H9 (cell line): ENCODE measurements at regions not wholly inside any gene's neighbourhood (a gene's known extent, or its start where the extent isn't known, plus 50 kb on each side); places are given as distances from the start of the nearest gene placed in this dataset.

Source experiments
- DNase-seq: peaks from one replicate; pipeline ENCODE4 v3.0.0-alpha.2; 2017
- H2AFZ ChIP-seq: one replicate; pipeline ENCODE4 v1.6.1; 2013; ENCODE audit warnings: mild to moderate bottlenecking, low read length, control low read depth, moderate library complexity
- H2AK5ac ChIP-seq: 2 replicates; pipeline ENCODE4 v1.6.1; 2013; ENCODE audit warnings: low read length, control low read depth, mixed read lengths; ENCODE audit not compliant: insufficient read length
- H2BK120ac ChIP-seq: one replicate; pipeline ENCODE4 v1.6.1; 2013; ENCODE audit warnings: low read depth, mild to moderate bottlenecking, low read length, control low read depth, inconsistent platforms; ENCODE audit not compliant: poor library complexity, severe bottlenecking
- H2BK12ac ChIP-seq: 2 replicates; pipeline ENCODE4 v1.6.1; 2013; ENCODE audit warnings: low read length, control low read depth, mixed read lengths, low read depth; ENCODE audit not compliant: insufficient read length
- H2BK15ac ChIP-seq: 2 replicates; pipeline ENCODE4 v1.6.1; 2013; ENCODE audit warnings: low read depth, low read length, control low read depth
- H2BK20ac ChIP-seq: one replicate; pipeline ENCODE4 v1.6.1; 2013; ENCODE audit warnings: low read depth, mild to moderate bottlenecking, low read length, control low read depth, inconsistent platforms; ENCODE audit not compliant: poor library complexity, severe bottlenecking
- H2BK5ac ChIP-seq: 2 replicates; pipeline ENCODE4 v1.6.1; 2013; ENCODE audit warnings: low read length, control low read depth, mixed read lengths; ENCODE audit not compliant: insufficient read length
- H3K14ac ChIP-seq: 2 replicates; pipeline ENCODE4 v1.6.1; 2013; ENCODE audit warnings: low read length, control low read depth; ENCODE audit not compliant: insufficient read depth
- H3K18ac ChIP-seq: 2 replicates; pipeline ENCODE4 v1.6.1; 2013; ENCODE audit warnings: low read depth, mild to moderate bottlenecking, mixed read lengths, low read length, control low read depth; ENCODE audit not compliant: insufficient read length
- H3K23ac ChIP-seq: 2 replicates; pipeline ENCODE4 v1.6.1; 2013; ENCODE audit warnings: low read length, control low read depth, mixed read lengths, low read depth; ENCODE audit not compliant: insufficient read length
- H3K23me2 ChIP-seq: 2 replicates; pipeline ENCODE4 v1.6.1; 2013; ENCODE audit warnings: low read depth, mild to moderate bottlenecking, mixed read lengths, low read length, control low read depth; ENCODE audit not compliant: insufficient read length, poor library complexity, severe bottlenecking
- H3K27ac ChIP-seq: 2 replicates; pipeline ENCODE4 v1.5.1; 2013; ENCODE audit warnings: low read length, control low read depth, mixed read lengths, low read depth; ENCODE audit not compliant: insufficient read length
- H3K27me3 ChIP-seq: 2 replicates; pipeline ENCODE4 v1.6.1; 2013; ENCODE audit warnings: low read length, control low read depth, inconsistent platforms; ENCODE audit not compliant: insufficient read depth
- H3K4ac ChIP-seq: 2 replicates; pipeline ENCODE4 v1.6.1; 2013; ENCODE audit warnings: low read depth, mild to moderate bottlenecking, control low read depth, inconsistent platforms, low read length, moderate library complexity
- H3K4me1 ChIP-seq: 2 replicates; pipeline ENCODE4 v1.6.1; 2013; ENCODE audit warnings: low read length, control low read depth, inconsistent platforms; ENCODE audit not compliant: insufficient read depth
- H3K4me2 ChIP-seq: 2 replicates; pipeline ENCODE4 v1.6.1; 2013; ENCODE audit warnings: low read length, control low read depth, mixed read lengths; ENCODE audit not compliant: insufficient read length, insufficient read depth
- H3K56ac ChIP-seq: 2 replicates; pipeline ENCODE4 v1.6.1; 2013; ENCODE audit warnings: low read depth, mild to moderate bottlenecking, mixed read lengths, low read length, control low read depth; ENCODE audit not compliant: insufficient read length
- H3K79me1 ChIP-seq: 2 replicates; pipeline ENCODE4 v1.6.1; 2013; ENCODE audit warnings: low read depth, mild to moderate bottlenecking, moderate library complexity, low read length, control low read depth, inconsistent platforms; ENCODE audit not compliant: insufficient read depth, poor library complexity, severe bottlenecking
- H3K79me2 ChIP-seq: 2 replicates; pipeline ENCODE4 v1.6.1; 2013; ENCODE audit warnings: low read length, control low read depth, inconsistent platforms; ENCODE audit not compliant: insufficient read depth
- H3K9ac ChIP-seq: 2 replicates; pipeline ENCODE4 v1.6.1; 2013; ENCODE audit warnings: low read length, control low read depth, mixed read lengths; ENCODE audit not compliant: insufficient read length; ENCODE audit errors: extremely low read depth
- H3K9me3 ChIP-seq: one replicate; pipeline ENCODE4 v1.6.1; 2013; ENCODE audit warnings: low read depth, low read length, inconsistent platforms; ENCODE audit not compliant: control insufficient read depth
- H3T11ph ChIP-seq: one replicate; pipeline ENCODE4 v1.6.1; 2013; ENCODE audit warnings: mild to moderate bottlenecking, low read length, control low read depth, inconsistent platforms
- H4K20me1 ChIP-seq: one replicate; pipeline ENCODE4 v1.6.1; 2013; ENCODE audit not compliant: control insufficient read depth, insufficient read length, insufficient read depth
- H4K5ac ChIP-seq: 2 replicates; pipeline ENCODE4 v1.6.1; 2013; ENCODE audit warnings: low read depth, mild to moderate bottlenecking, mixed read lengths, low read length, control low read depth; ENCODE audit not compliant: insufficient read length
- H4K8ac ChIP-seq: replicated peaks from 2 replicates; pipeline ENCODE4 v1.6.1; 2013; ENCODE audit warnings: low read length, control low read depth, mixed read lengths, low read depth; ENCODE audit not compliant: insufficient read length
- H4K91ac ChIP-seq: 2 replicates; pipeline ENCODE4 v1.6.1; 2013; ENCODE audit warnings: low read depth, mild to moderate bottlenecking, moderate library complexity, mixed read lengths, low read length, control low read depth; ENCODE audit not compliant: insufficient read length
- H3K27ac Mint-ChIP-seq, 3 experiments: 2 replicates in 2 of 3; 3 replicates in 1 of 3; pipeline ENCODE4 v1.8.0; 2020 to 2021; ENCODE audit warnings: mixed read lengths in 3 of 3, mild to moderate bottlenecking in 1 of 3, moderate library complexity in 1 of 3
- H3K27me3 Mint-ChIP-seq: 2 replicates; pipeline ENCODE4 v1.8.0; 2021; ENCODE audit warnings: low read depth, mild to moderate bottlenecking, moderate library complexity, mixed read lengths
- H3K36me3 Mint-ChIP-seq, 3 experiments: 2 replicates in 2 of 3; 3 replicates in 1 of 3; pipeline ENCODE4 v1.8.0; 2020 to 2021; ENCODE audit warnings: low read depth in 3 of 3, mixed read lengths in 3 of 3; ENCODE audit not compliant: insufficient read depth in 1 of 3
- H3K4me1 Mint-ChIP-seq, 2 experiments: 2 replicates each; pipeline ENCODE4 v1.8.0; 2020; ENCODE audit warnings: mixed read lengths in 2 of 2
- H3K4me3 Mint-ChIP-seq, 2 experiments: 2 replicates in 1 of 2; 3 replicates in 1 of 2; pipeline ENCODE4 v1.8.0; 2020 to 2021; ENCODE audit warnings: mild to moderate bottlenecking in 2 of 2, mixed read lengths in 2 of 2, moderate library complexity in 1 of 2
- H3K9me3 Mint-ChIP-seq, 2 experiments: 2 replicates in 1 of 2; 3 replicates in 1 of 2; pipeline ENCODE4 v1.8.0; 2020; ENCODE audit warnings: mild to moderate bottlenecking in 2 of 2, mixed read lengths in 2 of 2, moderate library complexity in 1 of 2
- WGBS: extraction: QIAGEN DNeasy Blood & Tissue Kit; methylation state at CpG from one replicate; pipeline ENCODE4 v1.1.7; 2013; ENCODE audit warnings: missing lambda C conversion rate, low lambda C conversion rate, mixed read lengths; ENCODE audit not compliant: insufficient read length; ENCODE audit errors: extremely low coverage; 5-methylcytosine and 5-hydroxymethylcytosine counted together
- TF ChIP-seq, protein P1 (sequence below): fragments of 200-600 bp; sonication (generic); conservative IDR thresholded peaks from 3 replicates; pipeline ENCODE4 v1.8.0; 2021; ENCODE audit warnings: antibody characterized with exemption, mild to moderate bottlenecking

DNA sequence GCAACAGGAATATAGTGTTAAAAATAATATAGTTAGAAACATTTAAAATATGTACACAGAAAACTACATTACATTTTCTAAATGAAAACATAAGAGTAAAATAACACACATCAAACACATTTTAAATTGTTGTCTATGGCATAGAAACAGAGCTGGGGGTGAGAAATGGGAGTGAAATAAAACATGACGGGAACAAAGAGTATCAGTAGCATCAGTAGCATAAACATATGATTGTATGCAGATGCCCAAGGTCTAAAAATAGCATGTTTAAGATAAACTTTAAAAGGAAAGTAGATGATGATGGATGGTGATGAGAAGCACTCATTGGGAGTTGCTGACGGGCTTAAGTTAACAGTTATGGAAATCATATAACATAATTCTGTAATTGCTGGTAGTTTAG, 1221.7 kb upstream of the SPRY2 start:
- Histone ChIP-seq H4K91ac (no peak overlapping the region), H2BK12ac (no peak overlapping the region), H4K8ac (no peak overlapping the region), H4K5ac (no peak overlapping the region), H3K79me1 (no peaks in the 10 kb centered on the region), H3K18ac (no peak overlapping the region), H3K27me3 (no peaks in the 10 kb centered on the region), H3K23me2 (no peaks in the 10 kb centered on the region), H2BK120ac (no peak overlapping the region), H2BK5ac (no peak overlapping the region), H3K9me3 (no peaks in the 10 kb centered on the region), H3K79me2 (no peaks in the 10 kb centered on the region), H3T11ph (no peak overlapping the region), H2AK5ac (no peak overlapping the region), H2AFZ (no peak overlapping the region), H3K4me1 (no peaks in the 10 kb centered on the region), H3K56ac (no peak overlapping the region), H3K14ac (no peak overlapping the region), H2BK20ac (no peak overlapping the region), H3K4ac (no peak overlapping the region), H4K20me1 (no peaks in the 10 kb centered on the region), H3K27ac (no peak overlapping the region), H3K4me2 (no peak overlapping the region), H3K23ac (no peak overlapping the region), H3K9ac (no peak overlapping the region), H2BK15ac (no peak overlapping the region)
- Mint-ChIP-seq H3K27me3 (no peaks in the 10 kb centered on the region), H3K4me1 (no peaks in the 10 kb centered on the region), H3K9me3 (peaks cover 0 to 4% of the 10 kb centered on the region in 2 experiments; a peak in 1 of 5 replicates), H3K4me3 (no peak overlapping the region), H3K27ac (no peak overlapping the region), H3K36me3 (no peaks in the 10 kb centered on the region)
- TF ChIP-seq, protein P1, sequence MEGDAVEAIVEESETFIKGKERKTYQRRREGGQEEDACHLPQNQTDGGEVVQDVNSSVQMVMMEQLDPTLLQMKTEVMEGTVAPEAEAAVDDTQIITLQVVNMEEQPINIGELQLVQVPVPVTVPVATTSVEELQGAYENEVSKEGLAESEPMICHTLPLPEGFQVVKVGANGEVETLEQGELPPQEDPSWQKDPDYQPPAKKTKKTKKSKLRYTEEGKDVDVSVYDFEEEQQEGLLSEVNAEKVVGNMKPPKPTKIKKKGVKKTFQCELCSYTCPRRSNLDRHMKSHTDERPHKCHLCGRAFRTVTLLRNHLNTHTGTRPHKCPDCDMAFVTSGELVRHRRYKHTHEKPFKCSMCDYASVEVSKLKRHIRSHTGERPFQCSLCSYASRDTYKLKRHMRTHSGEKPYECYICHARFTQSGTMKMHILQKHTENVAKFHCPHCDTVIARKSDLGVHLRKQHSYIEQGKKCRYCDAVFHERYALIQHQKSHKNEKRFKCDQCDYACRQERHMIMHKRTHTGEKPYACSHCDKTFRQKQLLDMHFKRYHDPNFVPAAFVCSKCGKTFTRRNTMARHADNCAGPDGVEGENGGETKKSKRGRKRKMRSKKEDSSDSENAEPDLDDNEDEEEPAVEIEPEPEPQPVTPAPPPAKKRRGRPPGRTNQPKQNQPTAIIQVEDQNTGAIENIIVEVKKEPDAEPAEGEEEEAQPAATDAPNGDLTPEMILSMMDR = no peak
- no peak for DNase-seq
- no CpG with 5 or more reads among the region's 2 CpGs for WGBS
